NCI-H446 treated with DMSO at 0.1 percent for 48 hours (cell line): ENCODE measurements at regions not wholly inside any gene's neighbourhood (a gene's known extent, or its start where the extent isn't known, plus 50 kb on each side); places are given as distances from the start of the nearest gene placed in this dataset.
"Not testable (repeated sequence)": the region's sequence is repeated elsewhere in the genome, so short reads cannot be mapped to it uniquely, and the experiment has no call there.

Experiments
- DNase-seq: peaks from one replicate; lab custom pipeline; 2025; lab: John Stamatoyannopoulos, UW

DNA sequence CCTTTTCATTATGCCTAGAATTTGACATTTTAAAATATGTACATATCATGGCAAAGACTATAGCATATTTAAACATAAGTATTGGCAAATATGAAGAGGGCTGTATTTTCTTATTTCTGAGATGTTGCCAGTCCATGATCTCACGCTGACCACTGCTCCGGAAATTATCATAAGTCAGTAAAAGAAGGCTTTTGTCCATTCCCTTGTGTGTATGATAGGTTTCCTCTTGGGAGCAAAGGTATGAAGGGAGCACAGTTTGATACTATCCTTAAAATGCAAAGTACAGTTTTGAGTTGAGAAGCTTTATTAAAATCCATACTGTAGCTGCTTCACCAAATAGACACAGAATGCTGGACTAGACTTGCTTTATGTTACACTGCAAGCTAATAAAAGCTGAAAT, 52.6 kb upstream of the AGA start:
- no peak for DNase-seq

DNA sequence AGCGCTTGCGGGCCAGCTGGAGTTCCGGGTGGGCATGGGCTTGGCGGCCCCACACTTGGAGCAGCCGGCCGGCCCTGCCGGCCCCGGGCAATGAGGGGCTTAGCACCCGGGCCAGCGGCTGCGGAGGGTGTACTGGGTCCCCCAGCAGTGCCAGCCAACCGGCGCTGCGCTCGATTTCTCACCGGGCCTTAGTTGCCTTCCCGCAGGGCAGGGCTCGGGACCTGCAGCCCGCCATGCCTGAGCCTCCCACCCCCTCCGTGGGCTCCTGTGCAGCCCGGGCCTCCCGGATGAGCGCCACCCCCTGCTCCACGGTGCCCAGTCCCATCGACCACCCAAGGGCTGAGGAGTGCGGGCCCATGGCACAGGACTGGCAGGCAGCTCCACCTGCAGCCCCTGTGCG, 53.4 kb upstream of the AGA start:
- not testable (repeated sequence) for DNase-seq

DNA sequence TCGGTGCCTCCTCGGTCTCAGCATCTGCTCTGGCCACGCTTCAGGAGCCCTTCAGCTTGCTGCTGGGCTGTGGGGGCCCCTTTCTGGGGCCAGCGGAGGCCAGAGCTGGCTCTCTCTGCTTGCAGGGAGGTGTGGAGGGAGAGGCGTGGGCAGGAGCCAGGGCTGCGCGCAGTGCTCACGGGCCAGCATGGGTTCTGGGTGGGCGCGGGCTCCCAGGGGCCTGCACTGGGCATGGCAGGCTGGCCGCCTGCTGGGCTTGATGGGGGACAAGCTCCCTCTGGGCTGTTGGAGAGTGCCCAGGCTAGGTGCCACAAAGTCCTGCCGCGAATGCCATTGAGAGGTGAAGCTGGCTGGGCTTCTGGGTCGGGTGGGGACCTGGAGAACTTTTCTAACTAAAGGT, 57.3 kb upstream of the AGA start:
- DNase-seq, result no peak

DNA sequence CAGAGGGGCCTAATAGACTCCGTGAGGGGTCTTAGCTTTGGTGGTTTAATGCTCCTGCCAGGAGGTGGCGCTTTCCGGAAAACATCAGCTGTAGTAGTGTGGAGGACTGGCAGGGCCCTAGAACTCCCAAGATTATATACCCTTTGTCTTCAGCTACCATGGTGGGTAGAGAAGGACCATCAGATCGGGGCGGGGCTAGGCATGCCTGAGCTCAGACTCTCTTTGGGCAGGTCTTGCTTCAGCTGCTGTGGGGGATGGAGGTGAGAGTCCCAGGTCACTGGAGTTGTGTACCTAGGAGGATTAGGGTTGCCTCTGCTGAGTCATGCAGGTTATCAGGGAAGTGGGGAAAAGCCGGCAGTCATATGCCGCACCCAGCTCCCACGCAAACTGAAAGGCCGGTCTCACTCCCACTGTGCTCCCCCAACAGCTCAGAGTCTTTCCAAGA, 63.0 kb upstream of the AGA start:
- no peak for DNase-seq

DNA sequence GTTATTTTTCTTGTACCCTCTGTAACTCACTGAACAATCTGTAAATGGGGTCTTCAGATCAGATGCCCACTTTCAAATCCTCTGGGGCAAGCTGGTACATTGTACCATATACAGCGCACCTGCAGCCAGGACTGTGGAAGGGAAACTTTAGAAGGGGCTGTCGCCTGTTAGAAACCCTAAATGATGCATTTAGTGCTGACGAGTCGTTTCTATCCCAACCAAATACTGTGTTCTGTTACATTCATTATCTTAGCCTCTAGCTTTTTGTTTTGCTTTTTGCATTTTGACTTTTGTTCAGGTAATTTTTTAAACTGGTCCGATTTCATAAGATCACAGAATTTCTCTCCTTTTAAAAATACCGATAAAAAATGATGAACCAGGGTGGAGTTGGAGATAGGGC, 66.4 kb upstream of the AGA start:
- DNase-seq, result no peak

DNA sequence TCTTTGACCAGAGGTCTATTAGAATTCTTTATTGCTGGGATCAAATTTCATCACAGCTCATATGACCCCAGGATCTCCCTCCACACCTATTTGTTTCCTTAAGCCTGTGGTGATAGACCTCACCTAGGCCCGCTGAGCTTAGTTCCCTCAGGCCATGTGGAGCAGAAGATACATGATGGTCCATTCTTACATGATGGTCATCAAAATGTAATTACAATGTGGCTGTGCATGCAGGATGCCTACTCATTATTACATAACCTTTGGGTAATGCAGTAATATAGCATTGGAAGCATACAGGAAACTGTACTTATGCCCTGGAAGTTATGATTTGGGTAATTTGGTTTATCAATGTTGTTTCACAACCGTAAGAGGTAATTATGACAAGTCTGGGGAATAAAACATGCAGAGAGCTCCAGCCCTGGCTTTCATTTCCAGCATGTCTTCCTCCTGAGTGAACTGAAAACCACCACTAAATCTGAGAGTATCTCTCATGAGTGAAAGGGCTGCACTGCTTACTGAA, 67.0 kb upstream of the AGA start:
- DNase-seq, result no peak

DNA sequence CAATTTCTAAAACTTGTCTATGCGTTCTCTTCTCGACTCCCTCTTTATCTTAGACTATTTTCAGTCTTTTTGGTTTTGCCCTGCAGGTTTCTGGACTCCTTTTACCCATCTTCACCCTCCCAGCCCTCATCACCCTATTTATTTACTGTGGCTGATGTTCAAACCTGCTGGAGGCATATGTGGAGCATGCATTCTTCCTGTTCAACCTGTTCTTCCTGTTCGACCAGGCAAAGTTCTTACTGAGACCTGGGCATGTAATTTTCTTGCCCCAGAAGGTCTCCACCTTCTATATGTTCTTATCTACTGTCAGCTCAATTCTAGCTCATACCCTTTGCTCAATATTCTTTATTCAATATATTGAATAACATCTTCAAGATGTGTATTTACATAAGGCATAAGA, 69.4 kb upstream of the AGA start:
- DNase-seq, result no peak

DNA sequence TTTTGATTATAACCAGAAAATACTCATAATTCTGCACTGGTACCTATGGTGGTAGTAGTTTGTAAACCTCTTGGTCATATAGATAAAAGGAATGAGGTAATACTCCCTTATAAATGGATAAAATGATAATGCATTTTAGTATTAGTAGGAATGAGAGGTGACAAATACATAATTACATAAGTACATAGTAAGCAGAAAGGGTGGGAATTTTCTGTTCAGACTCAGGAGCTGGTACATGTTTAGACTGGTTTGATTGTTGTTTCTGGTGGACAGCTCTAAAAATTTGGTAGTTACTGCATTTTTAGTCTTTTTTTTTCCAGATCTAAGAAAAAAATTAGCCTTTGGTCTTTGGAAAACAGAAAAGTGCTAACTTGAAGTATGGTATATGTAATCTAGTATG, 70.4 kb upstream of the AGA start:
- no peak for DNase-seq

DNA sequence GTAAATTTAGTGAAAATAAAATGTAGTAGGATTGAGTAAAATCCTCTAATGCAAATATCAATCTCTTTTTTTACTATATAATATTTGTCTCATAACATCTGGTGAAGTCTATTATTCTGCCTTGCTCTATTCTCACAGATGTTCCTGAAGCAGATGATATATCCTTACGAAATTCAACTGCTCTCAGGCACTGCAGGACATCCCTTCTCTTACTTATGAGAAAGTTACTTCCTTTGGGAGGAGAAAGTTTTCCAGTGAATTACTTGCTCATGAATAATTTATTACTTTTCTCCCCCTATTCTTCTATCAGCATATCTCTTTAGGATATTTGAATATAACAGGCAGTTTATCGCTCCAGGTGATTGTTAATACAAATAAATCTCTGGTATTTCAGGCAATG, 75.6 kb upstream of the AGA start:
- DNase-seq, result no peak

DNA sequence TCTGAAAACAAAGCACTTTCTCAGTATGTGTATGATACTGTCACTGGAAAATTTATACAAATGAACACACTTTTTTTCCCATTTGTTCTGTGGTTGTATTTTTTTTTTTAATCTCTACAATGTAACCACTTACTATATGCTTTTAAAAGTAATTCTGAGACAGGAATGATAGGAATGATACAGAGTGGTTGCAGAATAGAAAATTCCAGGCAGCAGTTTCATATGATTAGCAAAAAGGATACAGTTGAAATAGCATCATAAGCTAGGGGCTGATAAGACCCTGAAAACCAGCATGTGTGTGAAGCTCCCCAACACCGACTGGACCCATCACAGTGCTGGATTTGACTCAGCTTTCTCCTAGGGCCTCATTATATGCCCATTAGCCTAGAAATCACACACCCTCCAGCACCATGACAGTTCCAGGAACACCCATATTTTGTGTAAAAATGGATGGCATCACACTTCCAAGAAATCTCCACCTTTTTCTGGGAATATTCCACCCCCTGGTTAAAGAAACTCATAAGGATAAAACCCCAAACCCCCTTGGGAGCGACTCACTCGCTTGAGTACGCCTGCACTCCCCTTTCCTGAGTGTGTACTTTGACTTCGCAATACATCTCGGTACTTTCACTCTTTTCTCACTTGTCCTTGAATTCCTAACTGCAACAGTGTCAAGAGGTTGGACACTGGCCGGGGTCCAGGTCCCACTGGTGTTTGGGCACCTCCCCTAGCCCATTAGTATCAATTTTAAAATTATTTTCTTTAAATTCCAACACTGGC, 77.4 kb upstream of the AGA start:
- DNase-seq, result no peak

DNA sequence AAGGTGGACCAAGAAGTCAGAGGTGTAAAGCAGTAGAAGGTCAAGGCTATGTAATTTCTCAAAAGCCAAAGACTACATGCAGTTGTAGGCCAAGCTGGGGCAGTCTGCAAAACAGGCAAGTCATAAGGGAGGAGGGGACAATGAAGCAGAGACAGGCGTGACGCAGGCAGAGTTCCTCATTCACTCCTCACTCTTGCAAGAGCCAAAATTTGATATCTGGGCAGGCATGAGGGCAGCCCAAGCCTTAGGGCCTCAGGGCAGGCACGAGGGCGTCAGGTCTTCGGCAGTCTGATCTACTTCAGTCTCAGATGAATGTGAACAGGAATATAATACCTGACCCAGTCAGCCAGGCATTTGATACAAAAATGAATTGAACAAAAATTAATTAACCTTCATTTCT, 86.4 kb upstream of the AGA start:
- no peak for DNase-seq

DNA sequence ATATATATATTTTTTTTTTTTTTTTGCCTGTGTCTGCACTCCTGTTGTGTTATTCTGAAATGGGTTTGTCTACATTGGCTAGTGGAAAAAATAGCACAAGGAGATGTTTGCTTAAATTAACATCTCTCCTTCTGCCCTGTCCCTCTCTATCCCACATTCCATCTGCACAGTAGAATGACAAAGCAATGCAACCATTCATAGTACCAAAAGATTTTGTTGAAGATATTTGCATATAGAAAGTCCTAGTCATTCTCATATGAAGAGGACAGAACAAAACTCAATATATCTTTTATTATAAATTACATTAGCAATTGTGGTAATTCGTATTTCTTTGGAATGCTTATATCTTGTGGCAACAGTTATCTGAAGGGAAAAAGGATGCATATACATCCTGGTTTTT, 88.3 kb upstream of the AGA start:
- no peak for DNase-seq

DNA sequence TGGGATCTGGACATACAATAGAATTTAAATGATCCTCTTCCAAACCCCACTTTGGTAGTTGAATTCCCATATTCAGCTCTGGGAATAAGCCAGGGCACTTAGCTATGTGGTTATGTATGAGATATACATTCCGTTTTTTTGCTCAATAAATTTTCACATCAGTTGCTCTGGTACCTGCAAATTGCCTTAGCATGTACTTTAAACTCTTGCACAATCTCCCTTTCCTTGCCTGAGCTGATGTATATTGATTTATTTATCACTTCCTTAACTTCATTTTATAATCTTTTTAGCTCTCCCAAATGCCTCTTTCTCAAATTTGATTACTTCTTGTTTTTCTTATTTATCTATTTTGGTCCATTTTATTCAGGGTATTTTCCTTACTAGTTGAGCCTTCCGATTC, 90.1 kb upstream of the AGA start:
- DNase-seq, result no peak

DNA sequence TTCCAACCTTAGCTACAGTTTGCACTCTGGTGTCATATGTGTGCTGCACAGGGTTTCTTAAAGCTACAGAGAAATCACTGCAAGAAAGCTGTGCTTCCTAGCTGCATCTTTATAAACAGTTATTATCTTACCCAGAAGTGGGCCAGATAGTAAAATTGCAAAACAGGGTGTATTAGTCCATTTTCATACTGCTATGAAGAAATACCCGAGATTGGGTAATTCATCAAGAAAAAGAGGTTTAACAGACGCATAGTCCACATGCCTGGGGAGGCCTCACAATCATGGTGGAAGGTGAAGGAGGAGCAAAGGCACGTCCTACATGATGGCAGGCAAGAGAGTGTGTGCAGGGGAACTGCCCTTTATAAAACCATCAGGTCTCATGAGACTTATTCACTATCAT, 92.6 kb upstream of the AGA start:
- not testable (repeated sequence) for DNase-seq

DNA sequence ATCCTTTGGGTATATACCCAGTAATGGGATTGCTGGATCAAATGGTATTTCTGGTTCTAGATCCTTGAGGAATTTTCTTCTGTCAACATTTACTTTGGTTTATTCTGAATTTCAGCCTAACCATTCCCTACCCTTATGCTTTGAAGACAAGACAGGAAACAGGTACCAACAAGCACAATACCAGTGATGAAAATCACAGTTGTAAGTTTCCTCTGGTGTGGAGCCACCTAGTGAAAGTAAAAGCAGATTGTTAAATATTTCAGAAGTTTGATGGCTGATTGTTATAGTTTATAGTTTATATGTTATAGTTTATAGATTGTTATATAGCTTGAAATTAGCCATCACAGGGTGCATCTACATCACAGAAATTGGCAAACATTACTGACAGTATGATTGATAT, 104.5 kb upstream of the AGA start:
- no peak for DNase-seq

DNA sequence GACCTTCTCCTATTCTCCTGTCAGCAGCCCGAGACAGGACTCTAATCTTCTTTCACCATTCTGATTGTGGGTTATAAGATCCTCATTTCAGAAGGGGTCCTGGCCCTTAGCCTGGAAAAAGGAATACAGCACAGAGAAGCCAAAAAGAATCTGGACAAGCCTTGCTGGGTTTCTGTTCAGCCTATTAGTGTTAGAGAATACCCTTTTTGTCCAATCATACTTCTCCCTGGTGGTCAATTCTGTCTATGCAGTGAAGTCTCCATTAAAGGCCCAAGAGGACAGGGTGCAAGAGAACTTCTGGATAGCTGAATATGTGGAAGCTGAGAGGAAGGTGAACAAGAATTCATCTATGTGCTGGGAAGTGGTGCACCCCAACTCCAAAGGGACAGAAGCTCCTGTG, 105.7 kb upstream of the AGA start:
- DNase-seq, result no peak

DNA sequence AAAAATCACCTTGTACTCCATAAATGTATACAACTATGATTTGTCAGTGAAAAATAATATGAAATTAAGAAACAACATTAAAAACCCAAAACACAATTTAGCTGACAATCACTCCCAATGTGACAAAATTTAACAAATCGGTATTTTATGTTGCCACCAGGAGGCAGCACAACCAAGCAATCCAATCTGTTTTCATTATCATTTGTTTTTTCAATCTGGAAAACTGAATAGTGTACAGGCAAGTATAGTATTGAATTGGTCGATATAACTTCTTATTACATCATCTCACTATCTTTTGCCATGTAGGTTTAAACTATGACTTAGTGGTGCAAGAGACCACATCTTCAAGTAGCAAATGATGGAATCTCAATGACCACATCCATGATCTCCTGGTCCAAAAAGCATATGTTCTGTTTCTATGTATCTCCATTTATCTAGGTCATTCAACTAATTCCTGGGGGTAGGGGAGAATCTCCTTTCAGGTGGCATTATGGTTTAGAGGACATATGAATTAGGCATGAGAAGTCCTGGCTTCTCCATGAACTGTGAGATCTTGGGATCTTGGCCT, 112.9 kb upstream of the AGA start:
- DNase-seq, result no peak

DNA sequence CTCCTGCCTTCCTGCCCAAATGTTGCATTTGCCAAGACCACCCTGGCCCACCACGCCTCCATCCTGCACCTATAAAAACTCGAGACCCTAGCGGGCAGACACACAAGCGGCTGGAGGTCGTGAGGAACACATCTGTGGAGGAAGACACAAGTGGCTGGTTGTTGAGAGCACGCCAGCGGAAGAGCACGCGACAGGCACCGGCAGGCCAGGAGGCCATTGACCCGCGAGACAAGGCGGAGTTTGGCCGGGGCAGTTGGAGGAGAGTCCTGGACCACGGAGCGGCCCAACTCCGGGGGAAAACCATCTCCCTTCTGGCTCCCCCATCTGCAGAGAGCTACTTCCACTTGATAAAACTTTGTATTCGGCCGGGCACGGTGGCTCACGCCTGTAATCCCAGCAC, 115.2 kb upstream of the AGA start:
- DNase-seq, result no peak

DNA sequence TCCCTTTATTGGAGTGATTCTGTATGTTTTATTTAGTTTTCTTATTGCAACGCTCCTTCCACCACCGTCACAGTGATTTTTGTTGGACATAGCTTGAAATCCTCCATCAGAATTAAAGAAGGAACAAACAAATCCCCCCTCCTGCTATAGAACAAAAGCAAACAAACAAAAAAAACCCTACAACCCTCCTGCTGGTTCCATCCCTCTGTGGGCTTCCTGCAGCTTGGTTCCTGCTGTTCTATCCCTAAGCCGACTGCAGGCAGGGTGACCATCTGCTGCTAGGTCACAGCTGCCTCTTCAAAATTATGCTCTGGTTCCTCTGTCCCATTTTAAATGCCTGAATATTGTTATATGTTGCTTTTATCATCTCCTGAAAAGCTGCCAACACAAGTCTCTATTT, 116.8 kb upstream of the AGA start:
- no peak for DNase-seq

DNA sequence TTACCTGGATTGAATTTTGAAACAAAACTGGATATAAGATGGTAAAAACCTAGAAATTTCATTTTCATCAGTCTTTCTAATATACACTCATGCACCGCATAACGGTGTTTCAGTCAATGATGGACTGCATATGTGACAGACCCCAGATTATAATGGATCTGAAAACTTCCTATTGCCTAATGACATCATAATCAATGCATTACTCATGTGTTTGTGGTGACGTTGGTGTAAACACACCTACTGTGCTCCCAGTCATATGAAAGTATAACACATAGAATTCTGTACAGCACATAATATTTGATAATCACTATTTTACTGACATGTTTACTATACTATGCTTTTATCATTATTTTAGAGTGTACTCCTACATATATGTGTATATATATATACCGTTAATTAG, 119.9 kb upstream of the AGA start:
- no peak for DNase-seq

DNA sequence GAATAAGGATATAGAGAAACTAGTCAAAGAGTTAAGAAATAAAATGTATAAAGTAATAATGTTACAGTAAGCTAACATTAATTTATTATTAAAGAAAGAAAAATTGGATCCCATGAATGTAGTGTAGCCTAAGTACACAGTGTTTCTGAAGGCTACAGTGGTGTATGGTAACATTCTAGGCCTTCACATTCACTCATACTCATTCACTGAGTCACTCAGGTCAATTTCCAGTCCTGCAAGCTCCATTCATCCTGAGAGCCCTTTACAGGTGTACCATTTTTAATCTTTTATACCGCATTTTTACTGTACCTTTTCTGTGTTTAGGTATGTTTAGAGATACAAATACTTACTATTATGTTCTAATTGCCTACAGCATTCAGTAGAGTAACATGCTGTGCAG, 120.6 kb upstream of the AGA start:
- DNase-seq, result no peak

DNA sequence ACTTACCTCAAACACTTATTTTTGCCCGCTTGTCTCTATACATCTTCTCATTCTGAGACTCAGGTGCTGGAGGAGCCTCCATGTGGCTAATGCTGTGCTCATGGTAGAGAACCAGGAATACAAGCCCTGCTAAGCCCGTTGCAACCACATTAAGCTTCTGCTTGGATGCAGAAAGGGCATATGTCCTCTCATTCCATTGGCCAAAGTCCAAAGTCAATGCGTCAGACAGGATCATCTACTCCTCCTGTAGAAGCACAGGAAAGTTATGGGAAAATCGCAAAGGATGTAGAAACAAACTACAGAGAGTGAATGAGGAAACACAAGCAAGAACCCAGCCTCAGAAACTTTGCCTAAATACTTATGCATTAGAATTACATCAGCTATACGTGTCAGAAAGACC, 124.5 kb upstream of the AGA start:
- DNase-seq, result no peak

DNA sequence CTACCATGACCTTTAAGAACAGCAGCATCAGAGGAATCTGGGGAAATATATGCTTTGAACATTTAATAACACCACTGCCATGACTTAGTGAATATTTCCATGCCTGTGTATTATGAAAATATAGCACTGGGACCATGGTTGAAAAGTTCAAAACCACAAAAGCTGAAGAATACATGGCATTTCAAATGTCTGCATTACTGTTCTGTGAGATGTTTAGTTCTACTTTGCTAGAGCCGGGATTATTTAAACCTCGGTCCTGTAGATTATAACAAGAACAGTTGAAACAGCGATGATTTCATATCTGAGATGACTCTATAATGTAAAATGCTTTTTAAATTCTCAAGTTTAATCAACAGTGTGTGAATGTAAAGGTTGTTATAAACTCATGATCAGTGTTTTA, 126.7 kb upstream of the AGA start:
- no peak for DNase-seq

DNA sequence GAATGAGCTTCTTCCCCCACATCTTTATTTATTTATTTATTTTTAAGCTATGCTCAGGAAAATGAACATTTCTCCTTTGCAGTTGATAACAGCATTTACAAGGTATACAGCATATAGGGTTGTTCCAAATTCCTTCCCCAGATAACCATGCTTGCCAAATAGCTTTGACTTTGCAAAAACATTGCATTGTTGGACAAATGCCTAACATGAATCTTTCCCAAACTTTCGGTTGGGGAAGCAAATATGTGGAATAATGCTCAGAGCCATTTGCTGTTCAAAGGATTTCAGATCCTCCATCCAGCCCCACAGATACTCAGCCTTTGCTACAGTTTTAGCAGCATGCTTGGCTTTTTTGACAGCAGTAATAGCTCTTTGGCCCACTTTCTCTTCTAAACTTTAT, 127.2 kb upstream of the AGA start:
- DNase-seq, result no peak
